ENCODE measurements at regions not wholly inside any gene's neighbourhood (a gene's known extent, or its start where the extent isn't known, plus 50 kb on each side); places are given as distances from the start of the nearest gene placed in this dataset.

DNA sequence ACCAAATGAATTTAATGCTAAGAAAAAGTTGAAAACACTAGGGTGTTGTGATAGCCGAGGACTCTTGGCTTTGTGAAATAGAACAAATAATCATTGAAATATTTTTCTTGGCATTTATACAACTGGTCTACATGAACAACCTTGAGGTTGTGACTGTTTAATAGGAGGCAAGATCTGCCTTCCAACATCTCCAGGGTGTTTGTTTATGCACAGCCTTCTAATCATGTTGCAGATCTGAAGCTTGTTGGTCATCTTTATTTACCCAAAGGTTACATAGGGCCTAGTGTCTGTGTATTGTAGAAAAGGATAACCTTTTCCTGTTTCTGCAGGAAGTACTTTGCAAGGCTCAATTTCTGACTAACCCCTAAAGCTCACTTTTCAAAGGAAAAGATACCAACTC, 65.2 kb upstream of the RANBP3L start:
- Histone ChIP-seq H3K9me3 (replicated peaks; ENCODE audit: control insufficient read depth, insufficient read depth, low read length) (no peaks in the 10 kb centered on the region), H3K4me2 (ENCODE audit: control insufficient read depth, insufficient read depth) (no peak overlapping the region), H3K4me3 (no peak overlapping the region), H4K20me1 (ENCODE audit: control insufficient read depth, insufficient read depth) (no peaks in the 10 kb centered on the region), H3K36me3 (ENCODE audit: control insufficient read depth in 2 of 2, insufficient read depth in 2 of 2, low read length in 1 of 2) (no peaks in the 10 kb centered on the region), H3K27ac (ENCODE audit: control insufficient read depth, insufficient read depth) (no peak overlapping the region), H3K27me3 (replicated peaks in 1 of 2; ENCODE audit: control insufficient read depth in 2 of 2, insufficient read depth in 2 of 2, low read length in 1 of 2) (no peaks in the 10 kb centered on the region), H3K4me1 (ENCODE audit: control insufficient read depth, insufficient read depth, low read length) (no peaks in the 10 kb centered on the region), H3K79me2 (ENCODE audit: control insufficient read depth, insufficient read depth, low read length) (no peaks in the 10 kb centered on the region), H2AFZ (ENCODE audit: control insufficient read depth, low read depth, low read length) (no peak overlapping the region), H3K9ac (ENCODE audit: control insufficient read depth, insufficient read depth, low read length) (no peak overlapping the region)
- ChIA-PET RAD21 (ENCODE audit: unreplicated experiment) (no interaction called here), POLR2A (no interaction called here), CTCF (no interaction called here), SMC1A (ENCODE audit: uncharacterized antibody, unreplicated experiment) (no interaction called here)
- DNase-seq (ENCODE audit: low read depth, low spot score) (no peak), FAIRE-seq (no peak), ATAC-seq (no peak)
- intact Hi-C loops (cut with micrococcal nuclease; ENCODE audit: unreplicated experiment) (no loop called here), in situ Hi-C loops (cut with MboI) (no loop called here)
- no peak for TF ChIP-seq CEBPZ (IDR thresholded peaks at IDR 0.05; ENCODE audit: low read depth, low read length)
- 89% methylated on average over 1 of the region's 1 CpG for WGBS (ENCODE audit: insufficient coverage, insufficient replicate concordance, low lambda C conversion rate, missing lambda C conversion rate)
- no TSS peak for BruUV-seq (replicated peaks)

- Histone ChIP-seq H3K27me3 (replicated peaks in 1 of 2; ENCODE audit: control insufficient read depth in 2 of 2, insufficient read depth in 2 of 2, low read length in 1 of 2) (no peaks in the 10 kb centered on the region), H3K79me2 (ENCODE audit: control insufficient read depth, insufficient read depth, low read length) (no peaks in the 10 kb centered on the region), H3K4me2 (ENCODE audit: control insufficient read depth, insufficient read depth) (no peak overlapping the region), H4K20me1 (ENCODE audit: control insufficient read depth, insufficient read depth) (no peaks in the 10 kb centered on the region), H3K4me3 (no peak overlapping the region), H3K9me3 (replicated peaks; ENCODE audit: control insufficient read depth, insufficient read depth, low read length) (no peaks in the 10 kb centered on the region), H3K27ac (ENCODE audit: control insufficient read depth, insufficient read depth) (no peak overlapping the region), H3K4me1 (ENCODE audit: control insufficient read depth, insufficient read depth, low read length) (no peaks in the 10 kb centered on the region), H2AFZ (ENCODE audit: control insufficient read depth, low read depth, low read length) (no peak overlapping the region), H3K36me3 (ENCODE audit: control insufficient read depth in 2 of 2, insufficient read depth in 2 of 2, low read length in 1 of 2) (no peaks in the 10 kb centered on the region), H3K9ac (ENCODE audit: control insufficient read depth, insufficient read depth, low read length) (no peak overlapping the region)
- RAD21 ChIA-PET (ENCODE audit: unreplicated experiment): no interaction called here
- POLR2A ChIA-PET: interaction anchor here (0.6 kb wide), 1 partner anchor 23 kb away, joined by 3 read pairs; no protein-coding TSS in a partner anchor
- BruUV-seq (replicated peaks): no TSS peak
- WGBS (ENCODE audit: insufficient coverage, insufficient replicate concordance, low lambda C conversion rate, missing lambda C conversion rate): 66% methylated on average over 2 of the region's 2 CpGs
- DNase-seq (ENCODE audit: low read depth, low spot score) (no peak), ATAC-seq (no peak), FAIRE-seq (no peak)
- SMC1A ChIA-PET (ENCODE audit: uncharacterized antibody, unreplicated experiment): no interaction called here
- intact Hi-C loops (cut with micrococcal nuclease; ENCODE audit: unreplicated experiment) (no loop called here), in situ Hi-C loops (cut with MboI) (no loop called here)
- CTCF ChIA-PET: interaction anchor here (1.1 kb wide), 1 partner anchor 61 kb away, joined by 3 read pairs; no protein-coding TSS in a partner anchor
- TF ChIP-seq ZNF622 (IDR thresholded peaks at IDR 0.05) (no peak), BCL11A (IDR thresholded peaks at IDR 0.05; ENCODE audit: low read depth, low read length) (no peak), WRNIP1 (IDR thresholded peaks at IDR 0.05; ENCODE audit: borderline replicate concordance, low read depth, low read length) (no peak), RELA (IDR thresholded peaks at IDR 0.05; ENCODE audit: borderline replicate concordance, partially characterized antibody) (no peak), SREBF2 (IDR thresholded peaks at IDR 0.05; ENCODE audit: low read length) (no peak), ZNF274 (IDR thresholded peaks at IDR 0.05; ENCODE audit: insufficient read depth, insufficient read length) (no peak), NRF1 (conservative IDR thresholded peaks at IDR 0.05; ENCODE audit: low read depth, low read length) (no peak), POLR2AphosphoS2 (IDR thresholded peaks at IDR 0.05; ENCODE audit: low read depth, low read length) (no peak), CBX5 (IDR thresholded peaks at IDR 0.05; ENCODE audit: low read depth) (no peak), CBFB (IDR thresholded peaks at IDR 0.05; ENCODE audit: low read depth) (no peak), ZNF217 (IDR thresholded peaks at IDR 0.05) (no peak)
- TF ChIP-seq, protein P1, sequence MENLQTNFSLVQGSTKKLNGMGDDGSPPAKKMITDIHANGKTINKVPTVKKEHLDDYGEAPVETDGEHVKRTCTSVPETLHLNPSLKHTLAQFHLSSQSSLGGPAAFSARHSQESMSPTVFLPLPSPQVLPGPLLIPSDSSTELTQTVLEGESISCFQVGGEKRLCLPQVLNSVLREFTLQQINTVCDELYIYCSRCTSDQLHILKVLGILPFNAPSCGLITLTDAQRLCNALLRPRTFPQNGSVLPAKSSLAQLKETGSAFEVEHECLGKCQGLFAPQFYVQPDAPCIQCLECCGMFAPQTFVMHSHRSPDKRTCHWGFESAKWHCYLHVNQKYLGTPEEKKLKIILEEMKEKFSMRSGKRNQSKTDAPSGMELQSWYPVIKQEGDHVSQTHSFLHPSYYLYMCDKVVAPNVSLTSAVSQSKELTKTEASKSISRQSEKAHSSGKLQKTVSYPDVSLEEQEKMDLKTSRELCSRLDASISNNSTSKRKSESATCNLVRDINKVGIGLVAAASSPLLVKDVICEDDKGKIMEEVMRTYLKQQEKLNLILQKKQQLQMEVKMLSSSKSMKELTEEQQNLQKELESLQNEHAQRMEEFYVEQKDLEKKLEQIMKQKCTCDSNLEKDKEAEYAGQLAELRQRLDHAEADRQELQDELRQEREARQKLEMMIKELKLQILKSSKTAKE (IDR thresholded peaks at IDR 0.05; ENCODE audit: low read depth, poor library complexity, severe bottlenecking): no peak
Measured at GRCh38 chr5:36367524-36367923, 65.8 kb upstream of the RANBP3L start.
